ENCODE measurements at regions not wholly inside any gene's neighbourhood (a gene's known extent, or its start where the extent isn't known, plus 50 kb on each side); places are given as distances from the start of the nearest gene placed in this dataset.
"Not testable (repeated sequence)": the region's sequence is repeated elsewhere in the genome, so short reads cannot be mapped to it uniquely, and the experiment has no call there.

GRCh38 chr4:120555058-120555457 lies 367.5 kb downstream of the PRDM5 start:
- ChIA-PET POLR2A (no interaction called here), CTCF (no interaction called here)
- H3K9me3 ChIP-seq = no peaks in the 10 kb centered on the region
- H3K4me1 Mint-ChIP-seq = no peaks in the 10 kb centered on the region
- no peak for ATAC-seq (replicated peaks in 1 of 4)
- H3K27ac ChIP-seq (ENCODE audit: low read length) = no peak overlapping the region
- no peaks in the 10 kb centered on the region for H3K27me3 ChIP-seq (replicated peaks in 1 of 2; ENCODE audit: control insufficient read depth in 2 of 2, extremely low read depth in 1 of 2, insufficient read depth in 2 of 2, low read length in 1 of 2)
- no peak overlapping the region for H3K4me3 ChIP-seq (ENCODE audit: control insufficient read depth in 1 of 2, extremely low read depth in 1 of 2, low read length in 1 of 2)
- peaks cover 2 to 7% of the 10 kb centered on the region in 2 donors for H3K27me3 Mint-ChIP-seq
- WGBS (ENCODE audit: insufficient coverage) = 40% methylated on average over 1 of the region's 2 CpGs
- no peak for DNase-seq
- H3K9me3 Mint-ChIP-seq = no peaks in the 10 kb centered on the region
- no peaks in the 10 kb centered on the region for H3K4me1 ChIP-seq (ENCODE audit: control insufficient read depth in 1 of 2, extremely low read depth in 1 of 2, insufficient read depth in 2 of 2, low read length in 2 of 2)
- H3K36me3 ChIP-seq (ENCODE audit: control insufficient read depth in 2 of 2, extremely low read depth in 1 of 2, insufficient read depth in 1 of 2, low read length in 1 of 2) = no peaks in the 10 kb centered on the region
- no peaks in the 10 kb centered on the region for H3K36me3 Mint-ChIP-seq
- H3K27ac Mint-ChIP-seq = no peak overlapping the region
- H3K4me3 Mint-ChIP-seq = no peak overlapping the region

- Histone ChIP-seq H3K4me1 (ENCODE audit: control insufficient read depth in 1 of 2, extremely low read depth in 1 of 2, insufficient read depth in 2 of 2, low read length in 2 of 2) (no peaks in the 10 kb centered on the region), H3K27me3 (replicated peaks in 1 of 2; ENCODE audit: control insufficient read depth in 2 of 2, extremely low read depth in 1 of 2, insufficient read depth in 2 of 2, low read length in 1 of 2) (no peaks in the 10 kb centered on the region), H3K9me3 (no peaks in the 10 kb centered on the region), H3K27ac (ENCODE audit: low read length) (no peak overlapping the region), H3K36me3 (ENCODE audit: control insufficient read depth in 2 of 2, extremely low read depth in 1 of 2, insufficient read depth in 1 of 2, low read length in 1 of 2) (no peaks in the 10 kb centered on the region), H3K4me3 (ENCODE audit: control insufficient read depth in 1 of 2, extremely low read depth in 1 of 2, low read length in 1 of 2) (no peak overlapping the region)
- no peak overlapping the region for H3K4me3 Mint-ChIP-seq
- H3K4me1 Mint-ChIP-seq = no peaks in the 10 kb centered on the region
- ChIA-PET POLR2A (no interaction called here), CTCF (no interaction called here)
- H3K27me3 Mint-ChIP-seq = peaks cover 2 to 7% of the 10 kb centered on the region in 2 donors
- ATAC-seq (replicated peaks in 1 of 4) = no peak
- no peaks in the 10 kb centered on the region for H3K36me3 Mint-ChIP-seq
- H3K27ac Mint-ChIP-seq = no peak overlapping the region
- no peak for DNase-seq
- H3K9me3 Mint-ChIP-seq = no peaks in the 10 kb centered on the region
- WGBS (ENCODE audit: insufficient coverage) = 56% methylated on average over 2 of the region's 3 CpGs
These were observed 368.4 kb downstream of the PRDM5 start for GRCh38 chr4:120554086-120554485.

- H3K36me3 Mint-ChIP-seq; H3K4me1 Mint-ChIP-seq; H3K4me1 ChIP-seq (ENCODE audit: control insufficient read depth in 1 of 2, extremely low read depth in 1 of 2, insufficient read depth in 2 of 2, low read length in 2 of 2); H3K27me3 ChIP-seq (replicated peaks in 1 of 2; ENCODE audit: control insufficient read depth in 2 of 2, extremely low read depth in 1 of 2, insufficient read depth in 2 of 2, low read length in 1 of 2); ATAC-seq (replicated peaks in 1 of 4); H3K36me3 ChIP-seq (ENCODE audit: control insufficient read depth in 2 of 2, extremely low read depth in 1 of 2, insufficient read depth in 1 of 2, low read length in 1 of 2); DNase-seq; H3K9me3 Mint-ChIP-seq; H3K4me3 ChIP-seq (ENCODE audit: control insufficient read depth in 1 of 2, extremely low read depth in 1 of 2, low read length in 1 of 2); CTCF ChIA-PET; H3K27ac ChIP-seq (ENCODE audit: low read length); H3K27me3 Mint-ChIP-seq; POLR2A ChIA-PET; H3K9me3 ChIP-seq; H3K4me3 Mint-ChIP-seq; H3K27ac Mint-ChIP-seq: not testable (repeated sequence)
- 98% methylated on average over 16 of the region's 30 CpGs for WGBS (ENCODE audit: insufficient coverage)
These were observed 371.8 kb downstream of the PRDM5 start for GRCh38 chr4:120550624-120551220.

DNA sequence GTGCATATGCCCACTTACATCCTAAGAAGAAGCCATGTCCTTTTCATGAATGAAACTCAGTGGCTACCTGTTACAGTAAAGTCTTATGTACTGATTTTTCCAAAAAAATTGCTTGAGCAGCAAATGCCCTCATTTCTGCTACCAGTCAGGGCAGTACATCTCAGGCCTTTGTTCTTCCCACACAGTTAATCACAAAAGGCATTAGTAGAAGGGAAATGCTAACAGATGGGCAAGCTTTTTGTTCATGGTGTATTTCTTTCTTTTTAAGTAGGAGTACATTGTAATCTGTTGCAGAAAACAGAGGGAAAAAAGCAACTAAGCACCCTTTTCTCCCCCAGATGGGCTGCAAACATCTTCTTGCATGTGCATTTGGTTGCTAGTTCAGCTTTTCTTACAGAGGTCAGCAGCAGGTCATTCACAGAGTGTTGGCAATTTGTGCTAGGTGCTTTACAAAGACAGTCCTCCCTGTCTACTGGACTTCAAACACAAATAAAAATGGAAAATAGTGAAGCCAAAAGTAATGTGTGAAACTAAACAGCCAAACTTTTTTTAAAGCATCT lies 373.4 kb downstream of the PRDM5 start:
- Mint-ChIP-seq H3K27me3 (peaks cover 0 to 2% of the 10 kb centered on the region in 2 donors), H3K27ac (no peak overlapping the region), H3K9me3 (no peaks in the 10 kb centered on the region), H3K4me1 (no peaks in the 10 kb centered on the region), H3K36me3 (no peaks in the 10 kb centered on the region), H3K4me3 (no peak overlapping the region)
- Histone ChIP-seq H3K27ac (ENCODE audit: low read length) (no peak overlapping the region), H3K36me3 (ENCODE audit: control insufficient read depth in 2 of 2, extremely low read depth in 1 of 2, insufficient read depth in 1 of 2, low read length in 1 of 2) (no peaks in the 10 kb centered on the region), H3K9me3 (no peaks in the 10 kb centered on the region), H3K4me1 (ENCODE audit: control insufficient read depth in 1 of 2, extremely low read depth in 1 of 2, insufficient read depth in 2 of 2, low read length in 2 of 2) (no peaks in the 10 kb centered on the region), H3K4me3 (ENCODE audit: control insufficient read depth in 1 of 2, extremely low read depth in 1 of 2, low read length in 1 of 2) (no peak overlapping the region), H3K27me3 (replicated peaks in 1 of 2; ENCODE audit: control insufficient read depth in 2 of 2, extremely low read depth in 1 of 2, insufficient read depth in 2 of 2, low read length in 1 of 2) (no peaks in the 10 kb centered on the region)
- CTCF ChIA-PET = no interaction called here
- POLR2A ChIA-PET = no interaction called here
- ATAC-seq (replicated peaks in 1 of 4) (no peak), DNase-seq (no peak)

DNA sequence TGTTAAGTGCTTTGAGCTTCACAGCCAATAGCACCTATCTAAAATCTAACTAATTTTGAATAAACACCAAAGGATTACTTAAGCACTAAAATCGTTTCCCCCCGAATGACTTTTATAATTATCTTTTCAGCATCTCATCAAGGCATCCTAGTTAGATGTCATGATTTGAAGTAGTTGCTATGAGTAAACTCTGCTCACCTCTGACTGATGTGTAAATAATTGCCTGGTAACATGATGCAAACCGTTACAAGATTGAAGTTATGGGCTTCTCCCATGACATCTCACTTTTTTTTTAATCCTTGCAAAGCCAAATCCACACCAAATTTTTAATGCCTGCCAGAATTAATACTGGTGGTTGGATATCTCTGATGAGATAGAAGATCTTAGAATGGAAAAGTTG lies 377.1 kb downstream of the PRDM5 start:
- no peaks in the 10 kb centered on the region for H3K36me3 ChIP-seq (ENCODE audit: control insufficient read depth in 2 of 2, extremely low read depth in 1 of 2, insufficient read depth in 1 of 2, low read length in 1 of 2)
- no peaks in the 10 kb centered on the region for H3K27me3 ChIP-seq (replicated peaks in 1 of 2; ENCODE audit: control insufficient read depth in 2 of 2, extremely low read depth in 1 of 2, insufficient read depth in 2 of 2, low read length in 1 of 2)
- ATAC-seq (replicated peaks in 1 of 4) (no peak), DNase-seq (no peak)
- H3K4me3 ChIP-seq (ENCODE audit: control insufficient read depth in 1 of 2, extremely low read depth in 1 of 2, low read length in 1 of 2) = no peak overlapping the region
- H3K4me1 Mint-ChIP-seq = no peaks in the 10 kb centered on the region
- no peaks in the 10 kb centered on the region for H3K27me3 Mint-ChIP-seq
- H3K36me3 Mint-ChIP-seq = no peaks in the 10 kb centered on the region
- no peak overlapping the region for H3K4me3 Mint-ChIP-seq
- H3K4me1 ChIP-seq (ENCODE audit: control insufficient read depth in 1 of 2, extremely low read depth in 1 of 2, insufficient read depth in 2 of 2, low read length in 2 of 2) = no peaks in the 10 kb centered on the region
- no peak overlapping the region for H3K27ac Mint-ChIP-seq
- ChIA-PET CTCF (no interaction called here), POLR2A (no interaction called here)
- no peaks in the 10 kb centered on the region for H3K9me3 ChIP-seq
- no CpG with 5 or more reads among the region's 3 CpGs for WGBS (ENCODE audit: insufficient coverage)
- no peaks in the 10 kb centered on the region for H3K9me3 Mint-ChIP-seq
- no peak overlapping the region for H3K27ac ChIP-seq (ENCODE audit: low read length)

DNA sequence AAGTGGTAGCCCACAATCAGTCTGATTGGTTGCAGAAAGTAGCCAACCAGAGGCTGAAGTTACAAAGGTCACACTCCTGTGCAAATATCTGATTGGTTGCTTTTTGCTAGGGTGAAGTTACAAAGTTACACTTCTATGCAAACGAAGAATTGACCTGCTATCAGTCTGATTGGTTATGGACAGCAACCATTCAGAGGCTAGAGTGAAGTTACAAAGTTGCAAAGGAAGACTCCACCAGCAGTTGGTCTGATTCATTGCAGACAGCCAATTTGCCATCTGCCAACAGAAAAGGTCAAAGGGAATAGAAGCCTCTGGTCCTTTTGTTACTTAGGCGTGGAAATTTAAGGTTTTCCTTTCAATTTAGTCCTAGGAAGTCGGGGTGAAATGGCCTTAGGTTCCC lies 377.7 kb downstream of the PRDM5 start:
- no peak overlapping the region for H3K4me3 Mint-ChIP-seq
- no peak overlapping the region for H3K27ac Mint-ChIP-seq
- ChIA-PET POLR2A (no interaction called here), CTCF (no interaction called here)
- no peak overlapping the region for H3K4me3 ChIP-seq (ENCODE audit: control insufficient read depth in 1 of 2, extremely low read depth in 1 of 2, low read length in 1 of 2)
- H3K36me3 Mint-ChIP-seq = no peaks in the 10 kb centered on the region
- no CpG with 5 or more reads among the region's 3 CpGs for WGBS (ENCODE audit: insufficient coverage)
- no peaks in the 10 kb centered on the region for H3K9me3 ChIP-seq
- H3K9me3 Mint-ChIP-seq = no peaks in the 10 kb centered on the region
- no peaks in the 10 kb centered on the region for H3K27me3 ChIP-seq (replicated peaks in 1 of 2; ENCODE audit: control insufficient read depth in 2 of 2, extremely low read depth in 1 of 2, insufficient read depth in 2 of 2, low read length in 1 of 2)
- no peaks in the 10 kb centered on the region for H3K4me1 ChIP-seq (ENCODE audit: control insufficient read depth in 1 of 2, extremely low read depth in 1 of 2, insufficient read depth in 2 of 2, low read length in 2 of 2)
- no peak for DNase-seq
- ATAC-seq (replicated peaks in 1 of 4) = no peak
- H3K27ac ChIP-seq (ENCODE audit: low read length) = no peak overlapping the region
- H3K27me3 Mint-ChIP-seq = no peaks in the 10 kb centered on the region
- H3K4me1 Mint-ChIP-seq = no peaks in the 10 kb centered on the region
- no peaks in the 10 kb centered on the region for H3K36me3 ChIP-seq (ENCODE audit: control insufficient read depth in 2 of 2, extremely low read depth in 1 of 2, insufficient read depth in 1 of 2, low read length in 1 of 2)

GRCh38 chr4:120540625-120541024 lies 381.9 kb downstream of the PRDM5 start:
- no peaks in the 10 kb centered on the region for H3K9me3 ChIP-seq
- no peaks in the 10 kb centered on the region for H3K36me3 ChIP-seq (ENCODE audit: control insufficient read depth in 2 of 2, extremely low read depth in 1 of 2, insufficient read depth in 1 of 2, low read length in 1 of 2)
- H3K4me1 ChIP-seq (ENCODE audit: control insufficient read depth in 1 of 2, extremely low read depth in 1 of 2, insufficient read depth in 2 of 2, low read length in 2 of 2) = no peaks in the 10 kb centered on the region
- Mint-ChIP-seq H3K9me3 (peaks cover 0 to 5% (median 0%) of the 10 kb centered on the region in 3 donors), H3K27me3 (peaks cover 0 to 3% of the 10 kb centered on the region in 2 donors), H3K4me3 (no peak overlapping the region), H3K4me1 (no peaks in the 10 kb centered on the region), H3K36me3 (no peaks in the 10 kb centered on the region), H3K27ac (no peak overlapping the region)
- H3K27me3 ChIP-seq (replicated peaks in 1 of 2; ENCODE audit: control insufficient read depth in 2 of 2, extremely low read depth in 1 of 2, insufficient read depth in 2 of 2, low read length in 1 of 2) = no peaks in the 10 kb centered on the region
- ATAC-seq (replicated peaks in 1 of 4) = no peak
- H3K27ac ChIP-seq (ENCODE audit: low read length) = no peak overlapping the region
- POLR2A ChIA-PET = no interaction called here
- H3K4me3 ChIP-seq (ENCODE audit: control insufficient read depth in 1 of 2, extremely low read depth in 1 of 2, low read length in 1 of 2) = no peak overlapping the region
- WGBS (ENCODE audit: insufficient coverage) = 94% methylated on average over 3 of the region's 5 CpGs
- CTCF ChIA-PET = no interaction called here
- DNase-seq = no peak
